Prostate gland (tissue), 2 donors: ENCODE measurements at regions not wholly inside any gene's neighbourhood (a gene's known extent, or its start where the extent isn't known, plus 50 kb on each side); places are given as distances from the start of the nearest gene placed in this dataset.
"Not testable (repeated sequence)": the region's sequence is repeated elsewhere in the genome, so short reads cannot be mapped to it uniquely, and the experiment has no call there.

ENCODE experiments used
- DNase-seq: peaks from one replicate; pipeline ENCODE4 v3.0.0-alpha.2; 2019; ENCODE audit warnings: low spot score
- H3K27ac ChIP-seq, 2 donors: fragments of 200-600 bp; sonication (generic); 2 replicates each; pipeline ENCODE4 v1.5.1; 2017 to 2019
- H3K27me3 ChIP-seq: fragments of 200-600 bp; sonication (generic); replicated peaks from 2 replicates; pipeline ENCODE4 v1.5.1; 2019; ENCODE audit not compliant: insufficient read depth
- H3K36me3 ChIP-seq, 2 donors: fragments of 200-600 bp; sonication (generic); 1 replicate in 1 of 2; 2 replicates in 1 of 2; pipeline versions ENCODE4 v1.5.1 to v1.8.1; 2017 to 2019
- H3K4me1 ChIP-seq: fragments of 200-600 bp; sonication (generic); replicated peaks from 2 replicates; pipeline ENCODE4 v1.5.1; 2019
- H3K4me3 ChIP-seq, 2 donors: fragments of 200-600 bp; sonication (generic); 2 replicates each; pipeline ENCODE4 v1.5.1; 2017 to 2019
- H3K9me3 ChIP-seq: fragments of 200-600 bp; sonication (generic); 2 replicates; pipeline ENCODE4 v1.5.1; 2017
- CTCF ChIP-seq, 4 experiments: fragments of 200-600 bp in 2 of 4; fragments of 450-650 bp in 2 of 4; sonication (generic) in 2 of 4; IDR thresholded peaks; 1 replicate in 3 of 4; 2 replicates in 1 of 4; pipeline ENCODE4 v1.5.1; 2016 to 2019; ENCODE audit warnings: antibody characterized with exemption in 4 of 4, mild to moderate bottlenecking in 2 of 4, moderate library complexity in 2 of 4
- POLR2A ChIP-seq: fragments of 450-650 bp; IDR thresholded peaks from one replicate; pipeline ENCODE4 v1.6.1; 2016; ENCODE audit warnings: antibody characterized with exemption, mild to moderate bottlenecking
- POLR2AphosphoS5 ChIP-seq: sonication (generic); formaldehyde crosslinking; IDR thresholded peaks from one replicate; pipeline ENCODE4 v1.6.1; 2017; ENCODE audit warnings: antibody characterized with exemption
- WGBS: methylation state at CpG from one replicate; pipeline ENCODE4 v1.1.5; 2018; 5-methylcytosine and 5-hydroxymethylcytosine counted together
- intact Hi-C: fragments of 100-400 bp; cut with DNase I; formaldehyde crosslinking; loops from one replicate; pipeline ENCODE4 v1.14.2; 2022

DNA sequence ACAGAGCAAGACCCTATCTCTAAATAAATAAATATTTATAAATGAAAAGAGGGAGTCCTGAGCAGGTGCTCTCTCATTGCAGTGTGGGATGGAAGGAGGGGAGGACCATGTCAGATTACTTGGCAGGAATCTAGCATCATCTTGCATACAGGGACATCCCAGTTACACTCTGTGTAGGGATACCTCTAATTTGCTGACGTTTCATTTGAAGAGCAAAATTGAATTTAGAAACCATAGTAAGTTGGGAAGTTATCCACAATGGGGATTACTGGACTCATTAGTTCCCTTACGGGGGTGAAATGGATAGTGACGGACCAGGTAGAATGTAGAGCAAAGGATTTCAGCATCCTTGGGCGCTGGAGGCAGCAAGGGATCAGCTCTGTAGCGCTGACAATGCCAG, 52.1 kb downstream of the ARHGEF18 start:
- no peak overlapping the region for H3K4me3 ChIP-seq
- WGBS = 91% methylated on average over 5 of the region's 5 CpGs
- intact Hi-C loops = no loop called here
- DNase-seq = no peak
- H3K36me3 ChIP-seq = no peaks in the 10 kb centered on the region
- TF ChIP-seq CTCF (IDR thresholded peaks at IDR 0.05) (no peak), POLR2AphosphoS5 (no peak), POLR2A (no peak)
- no peaks in the 10 kb centered on the region for H3K9me3 ChIP-seq
- H3K4me1 ChIP-seq = no peaks in the 10 kb centered on the region
- H3K27me3 ChIP-seq = no peaks in the 10 kb centered on the region
- no peak overlapping the region for H3K27ac ChIP-seq

DNA sequence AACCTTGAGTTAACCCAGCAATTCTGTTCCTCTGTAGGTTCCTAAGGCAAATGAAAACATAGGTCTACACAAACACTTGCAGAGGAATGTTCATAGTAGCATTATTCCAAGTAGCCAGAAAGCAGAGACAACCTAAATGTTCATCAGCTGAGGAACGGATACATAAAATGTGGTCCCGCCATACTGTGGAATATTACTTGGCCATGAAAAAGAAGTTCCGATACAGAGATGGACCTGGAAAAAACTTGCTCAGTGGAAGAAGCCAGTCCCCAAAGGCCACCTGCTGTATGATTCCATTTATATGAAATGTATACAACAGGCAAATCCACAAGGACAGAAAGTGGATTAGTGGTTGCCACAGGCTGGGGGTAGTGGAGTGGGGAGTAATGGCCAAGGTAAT, 53.0 kb downstream of the ARHGEF18 start:
- Histone ChIP-seq H3K4me1 (no peaks in the 10 kb centered on the region), H3K9me3 (no peaks in the 10 kb centered on the region), H3K27ac (no peak overlapping the region), H3K27me3 (no peaks in the 10 kb centered on the region), H3K36me3 (no peaks in the 10 kb centered on the region), H3K4me3 (no peak overlapping the region)
- 97% methylated on average over 3 of the region's 3 CpGs for WGBS
- DNase-seq = no peak
- TF ChIP-seq CTCF (IDR thresholded peaks at IDR 0.05) (no peak), POLR2A (no peak), POLR2AphosphoS5 (no peak)
- intact Hi-C loops = no loop called here

GRCh38 chr19:7405482-7405881, 56.7 kb downstream of the ARHGEF18 start:
- DNase-seq, H3K27me3 ChIP-seq, H3K4me1 ChIP-seq, intact Hi-C loops, H3K36me3 ChIP-seq, H3K27ac ChIP-seq, H3K9me3 ChIP-seq, H3K4me3 ChIP-seq: not testable (repeated sequence)
- 92% methylated on average over 5 of the region's 5 CpGs for WGBS

GRCh38 chr19:7408251-7408650, 59.5 kb downstream of the ARHGEF18 start:
- intact Hi-C loops = no loop called here
- 88% methylated on average over 5 of the region's 5 CpGs for WGBS
- Histone ChIP-seq H3K4me1 (no peaks in the 10 kb centered on the region), H3K4me3 (no peak overlapping the region), H3K9me3 (no peaks in the 10 kb centered on the region), H3K27me3 (no peaks in the 10 kb centered on the region), H3K36me3 (no peaks in the 10 kb centered on the region), H3K27ac (no peak overlapping the region)
- no peak for TF ChIP-seq CTCF (IDR thresholded peaks at IDR 0.05)
- no peak for TF ChIP-seq POLR2AphosphoS5
- TF ChIP-seq POLR2A = no peak
- no peak for DNase-seq

- 94% methylated on average over 1 of the region's 1 CpG for WGBS
- no peak for DNase-seq
- H3K4me3 ChIP-seq = no peak overlapping the region
Observed at GRCh38 chr19:7410946-7411345, 62.2 kb downstream of the ARHGEF18 start.

More at GRCh38 chr19:7410946-7411345, 62.2 kb downstream of the ARHGEF18 start:
- Histone ChIP-seq H3K36me3 (no peaks in the 10 kb centered on the region), H3K27me3 (no peaks in the 10 kb centered on the region), H3K4me1 (no peaks in the 10 kb centered on the region), H3K27ac (no peak overlapping the region), H3K9me3 (no peaks in the 10 kb centered on the region)
- intact Hi-C loops = no loop called here
- TF ChIP-seq CTCF (IDR thresholded peaks at IDR 0.05) (no peak), POLR2A (no peak), POLR2AphosphoS5 (no peak)
